ENCODE measurements at regions not wholly inside any gene's neighbourhood (a gene's known extent, or its start where the extent isn't known, plus 50 kb on each side); places are given as distances from the start of the nearest gene placed in this dataset.

GRCh38 chr16:55261301-55261700 is 62.7 kb upstream of the IRX6 start:
- Histone ChIP-seq H3K27ac (no peak overlapping the region), H3K27me3 (peaks cover 3% of the 10 kb centered on the region), H3K36me3 (no peaks in the 10 kb centered on the region), H3K4me1 (ENCODE audit: low read depth) (peaks cover 3% of the 10 kb centered on the region), H3K4me3 (no peak overlapping the region), H3K9me3 (ENCODE audit: low read depth) (no peaks in the 10 kb centered on the region)
- TF ChIP-seq CTCF (IDR thresholded peaks at IDR 0.05; ENCODE audit: low read depth, low read length): no peak
- no peak for DNase-seq (ENCODE audit: low read depth in 1 of 2, low spot score in 1 of 2)

GRCh38 chr16:55263271-55264250 is 60.4 kb upstream of the IRX6 start:
- Histone ChIP-seq H3K4me3 (no peak overlapping the region), H3K27me3 (peaks cover 3% of the 10 kb centered on the region), H3K27ac (no peak overlapping the region), H3K4me1 (ENCODE audit: low read depth) (no peaks in the 10 kb centered on the region), H3K9me3 (ENCODE audit: low read depth) (no peaks in the 10 kb centered on the region), H3K36me3 (no peaks in the 10 kb centered on the region)
- DNase-seq (ENCODE audit: low read depth in 1 of 2, low spot score in 1 of 2): no peak
- no peak for TF ChIP-seq CTCF (IDR thresholded peaks at IDR 0.05; ENCODE audit: low read depth, low read length)

GRCh38 chr16:55264949-55265348 is 59.1 kb upstream of the IRX6 start:
- DNase-seq (ENCODE audit: low read depth in 1 of 2, low spot score in 1 of 2): no peak
- Histone ChIP-seq H3K27me3 (peaks cover 3% of the 10 kb centered on the region), H3K4me1 (ENCODE audit: low read depth) (no peaks in the 10 kb centered on the region), H3K27ac (no peak overlapping the region), H3K36me3 (no peaks in the 10 kb centered on the region), H3K4me3 (no peak overlapping the region), H3K9me3 (ENCODE audit: low read depth) (no peaks in the 10 kb centered on the region)
- TF ChIP-seq CTCF (IDR thresholded peaks at IDR 0.05; ENCODE audit: low read depth, low read length): no peak

GRCh38 chr16:55265926-55266325 is 58.1 kb upstream of the IRX6 start:
- H3K27me3 ChIP-seq: peaks cover 3% of the 10 kb centered on the region
- no peak overlapping the region for H3K27ac ChIP-seq
- no peak overlapping the region for H3K4me3 ChIP-seq
- no peaks in the 10 kb centered on the region for H3K9me3 ChIP-seq (ENCODE audit: low read depth)
- no peak for TF ChIP-seq CTCF (IDR thresholded peaks at IDR 0.05; ENCODE audit: low read depth, low read length)
- no peaks in the 10 kb centered on the region for H3K4me1 ChIP-seq (ENCODE audit: low read depth)
- H3K36me3 ChIP-seq: no peaks in the 10 kb centered on the region
- DNase-seq (ENCODE audit: low read depth in 1 of 2, low spot score in 1 of 2): no peak

- no peaks in the 10 kb centered on the region for H3K36me3 ChIP-seq
- no peaks in the 10 kb centered on the region for H3K9me3 ChIP-seq (ENCODE audit: low read depth)
- no peaks in the 10 kb centered on the region for H3K27me3 ChIP-seq
- no peak for TF ChIP-seq CTCF (IDR thresholded peaks at IDR 0.05; ENCODE audit: low read depth, low read length)
- peaks cover 7% of the 10 kb centered on the region for H3K4me1 ChIP-seq (ENCODE audit: low read depth)
- no peak for DNase-seq (ENCODE audit: low read depth in 1 of 2, low spot score in 1 of 2)
- H3K4me3 ChIP-seq: no peak overlapping the region
- no peak overlapping the region for H3K27ac ChIP-seq
Measured at GRCh38 chr16:55271945-55272513, 52.0 kb upstream of the IRX6 start.

Measured in cardiac muscle cell (in vitro differentiated cells and primary cell).